ENCODE measurements at regions not wholly inside any gene's neighbourhood (a gene's known extent, or its start where the extent isn't known, plus 50 kb on each side); places are given as distances from the start of the nearest gene placed in this dataset.

- intact Hi-C loops (cut with DNase I), result no loop called here
- no peaks in the 10 kb centered on the region for H3K36me3 ChIP-seq
- no peak overlapping the region for H3K27ac ChIP-seq
- WGBS, 2 donors, result 78 to 83% methylated on average over 3 of the region's 3 CpGs
- H3K4me3 ChIP-seq, result no peak overlapping the region
- no peak for DNase-seq
- H3K9me3 ChIP-seq, result no peaks in the 10 kb centered on the region
- no peaks in the 10 kb centered on the region for H3K4me1 ChIP-seq
- no peaks in the 10 kb centered on the region for H3K27me3 ChIP-seq
- TF ChIP-seq CTCF (IDR thresholded peaks at IDR 0.05) (no peak), POLR2A (IDR thresholded peaks at IDR 0.05) (no peak)
Measured at GRCh38 chr9:107907255-107907654, 417.7 kb upstream of the KLF4 start.

- TF ChIP-seq POLR2A (IDR thresholded peaks at IDR 0.05) (no peak), CTCF (IDR thresholded peaks at IDR 0.05) (no peak)
- no peak for DNase-seq
- Histone ChIP-seq H3K9me3 (no peaks in the 10 kb centered on the region), H3K27ac (no peak overlapping the region), H3K4me1 (no peaks in the 10 kb centered on the region), H3K4me3 (no peak overlapping the region), H3K36me3 (no peaks in the 10 kb centered on the region), H3K27me3 (no peaks in the 10 kb centered on the region)
- intact Hi-C loops (cut with DNase I), result no loop called here
- WGBS, 2 donors, result 86 to 91% methylated on average over 1 of the region's 1 CpG
Measured at GRCh38 chr9:107906074-107906473, 416.5 kb upstream of the KLF4 start.

GRCh38 chr9:107905308-107906020 is 415.9 kb upstream of the KLF4 start:
- Histone ChIP-seq H3K4me1 (no peaks in the 10 kb centered on the region), H3K36me3 (no peaks in the 10 kb centered on the region), H3K9me3 (no peaks in the 10 kb centered on the region), H3K4me3 (no peak overlapping the region), H3K27ac (no peak overlapping the region), H3K27me3 (no peaks in the 10 kb centered on the region)
- TF ChIP-seq CTCF (IDR thresholded peaks at IDR 0.05) (no peak), POLR2A (IDR thresholded peaks at IDR 0.05) (no peak)
- DNase-seq, result no peak
- 66 to 76% methylated on average over 2 of the region's 2 CpGs for WGBS, 2 donors
- intact Hi-C loops (cut with DNase I), result no loop called here

GRCh38 chr9:107899961-107900330 is 410.4 kb upstream of the KLF4 start:
- H3K4me1 ChIP-seq, result peaks cover 0 to 11% (median 3%) of the 10 kb centered on the region in 3 donors
- no peak overlapping the region for H3K4me3 ChIP-seq
- TF ChIP-seq POLR2A (IDR thresholded peaks at IDR 0.05) (no peak), CTCF (IDR thresholded peaks at IDR 0.05) (no peak)
- DNase-seq, result no peak
- no peaks in the 10 kb centered on the region for H3K36me3 ChIP-seq
- 100% methylated on average over 1 of the region's 1 CpG for WGBS, 2 donors
- H3K27me3 ChIP-seq, result no peaks in the 10 kb centered on the region
- intact Hi-C loops (cut with DNase I), result no loop called here
- no peaks in the 10 kb centered on the region for H3K9me3 ChIP-seq
- no peak overlapping the region for H3K27ac ChIP-seq

GRCh38 chr9:107898761-107899160 is 409.2 kb upstream of the KLF4 start:
- WGBS, 2 donors, result 62 to 65% methylated on average over 2 of the region's 2 CpGs
- intact Hi-C loops (cut with DNase I), result no loop called here
- H3K27me3 ChIP-seq, result no peaks in the 10 kb centered on the region
- peaks cover 0 to 20% (median 3%) of the 10 kb centered on the region in 3 donors for H3K4me1 ChIP-seq
- no peaks in the 10 kb centered on the region for H3K36me3 ChIP-seq
- no peak overlapping the region for H3K27ac ChIP-seq
- no peak for DNase-seq
- no peaks in the 10 kb centered on the region for H3K9me3 ChIP-seq
- H3K4me3 ChIP-seq, result no peak overlapping the region
- no peak for TF ChIP-seq POLR2A (IDR thresholded peaks at IDR 0.05)
- TF ChIP-seq CTCF (IDR thresholded peaks at IDR 0.05), result no peak
